Fibroblast of skin of right quadriceps (primary cell): ENCODE measurements at regions not wholly inside any gene's neighbourhood (a gene's known extent, or its start where the extent isn't known, plus 50 kb on each side); places are given as distances from the start of the nearest gene placed in this dataset.

Experiments used
- DNase-seq: peaks from one replicate; pipeline ENCODE4 v3.0.0-alpha.2; 2013

DNA sequence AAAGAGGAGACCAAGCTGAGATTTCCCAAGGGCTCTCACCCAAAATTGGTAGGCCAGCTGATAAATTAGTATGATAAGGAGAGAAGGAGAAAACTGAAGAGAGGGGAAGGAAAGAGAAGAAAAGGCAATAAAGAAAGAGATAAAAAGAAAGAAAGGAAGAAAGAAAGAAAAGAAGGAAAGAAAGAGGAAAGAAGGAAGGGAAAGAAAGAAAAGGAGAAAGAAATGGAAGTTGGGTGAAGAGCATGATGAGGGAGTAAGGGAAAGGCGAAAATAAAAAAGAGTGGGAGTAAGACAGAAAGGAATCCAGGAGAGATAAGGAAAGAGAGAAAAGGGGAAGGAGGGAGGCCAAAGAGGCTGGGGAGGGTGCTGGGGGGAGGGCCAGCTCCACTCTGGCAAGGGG is 95.4 kb downstream of the MRM1 start:
- no peak for DNase-seq

DNA sequence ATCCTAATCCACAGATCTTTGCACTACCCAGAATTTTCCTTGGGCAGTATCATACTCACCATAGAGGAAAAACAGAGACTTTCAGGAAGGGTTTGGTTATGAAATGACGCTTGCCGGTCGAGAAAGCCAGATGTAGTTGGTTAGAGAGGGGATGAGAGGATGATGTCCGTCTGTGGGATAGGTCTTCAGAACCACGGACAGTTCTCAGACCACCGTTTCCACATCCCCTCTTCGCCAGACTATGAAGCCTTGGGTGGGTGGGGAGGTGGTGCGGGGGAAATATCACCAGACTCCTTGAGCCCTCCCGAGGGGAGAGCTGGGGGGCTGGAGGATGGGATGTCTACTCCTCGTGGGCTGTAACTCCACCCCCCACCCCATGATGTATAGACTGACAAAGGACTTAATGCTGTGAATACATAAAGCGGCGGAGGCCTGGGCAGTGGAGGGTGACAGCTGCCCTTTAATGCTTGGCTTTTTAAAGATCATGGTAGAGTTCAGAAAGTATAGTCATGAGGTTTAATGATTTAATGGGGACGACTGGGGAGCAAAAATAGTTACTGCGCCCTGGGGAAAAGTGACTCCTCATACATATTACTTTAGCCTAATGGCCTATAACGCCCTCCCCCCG is 96.6 kb downstream of the MRM1 start:
- DNase-seq, result peak; percentile 21

- DNase-seq, result no peak
Measured at GRCh38 chr17:36701429-36702099, 100.2 kb downstream of the MRM1 start.

- DNase-seq, result no peak
Measured at GRCh38 chr17:36702636-36703035, 101.3 kb downstream of the MRM1 start.

DNA sequence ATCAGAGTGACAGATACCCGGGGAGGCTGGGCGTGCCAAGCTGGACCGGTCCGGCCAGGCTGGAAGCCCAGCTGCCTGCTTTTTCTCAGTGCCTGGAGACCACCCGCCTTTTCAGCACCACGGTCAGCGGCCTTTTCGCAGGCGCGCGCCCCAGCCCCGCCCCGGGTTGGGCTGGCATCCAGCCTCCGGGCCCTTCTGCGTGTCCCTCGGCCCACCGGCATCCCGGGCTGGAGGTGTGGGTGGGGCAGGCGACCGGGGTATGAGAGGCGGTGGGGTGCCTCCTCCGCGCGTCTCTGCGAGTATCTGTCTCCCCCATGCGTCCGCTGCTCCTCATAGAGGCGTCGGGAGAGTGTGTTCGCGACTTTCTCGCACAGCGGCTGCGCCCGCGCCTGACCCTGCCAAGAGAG is 102.5 kb downstream of the MRM1 start:
- peak; percentile 30 for DNase-seq

DNA sequence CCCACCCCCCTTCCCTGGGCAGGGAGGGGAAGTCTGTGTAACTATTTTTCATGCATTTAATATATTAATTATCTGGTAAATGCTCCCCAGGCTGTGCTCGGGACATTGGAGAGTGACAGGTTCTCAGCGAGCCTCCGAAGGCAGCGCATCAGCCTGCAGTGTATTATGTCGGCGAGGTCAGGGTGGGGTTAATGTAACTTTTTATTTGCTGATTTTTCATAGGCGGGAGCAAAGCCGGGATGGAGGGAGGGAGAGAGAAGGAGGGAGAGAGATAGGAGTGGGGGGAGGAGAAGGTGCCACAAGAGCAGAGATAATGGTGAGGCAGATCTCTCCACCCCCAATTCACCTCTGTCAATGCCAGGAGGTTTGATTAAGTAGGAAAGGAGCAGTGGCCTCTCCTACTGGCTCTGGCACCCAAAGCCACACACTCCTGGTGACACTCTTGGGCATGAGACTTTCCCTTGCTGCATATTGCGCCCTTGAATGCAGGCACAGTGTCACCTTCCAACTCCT is 104.0 kb downstream of the MRM1 start:
- no peak for DNase-seq

GRCh38 chr17:36705874-36706731 is 104.7 kb downstream of the MRM1 start:
- DNase-seq, result peak; percentile 13

- DNase-seq, result no peak
Measured at GRCh38 chr17:36707904-36708303, 106.5 kb downstream of the MRM1 start.

- no peak for DNase-seq
Measured at GRCh38 chr17:36714789-36715188, 113.4 kb downstream of the MRM1 start.

DNA sequence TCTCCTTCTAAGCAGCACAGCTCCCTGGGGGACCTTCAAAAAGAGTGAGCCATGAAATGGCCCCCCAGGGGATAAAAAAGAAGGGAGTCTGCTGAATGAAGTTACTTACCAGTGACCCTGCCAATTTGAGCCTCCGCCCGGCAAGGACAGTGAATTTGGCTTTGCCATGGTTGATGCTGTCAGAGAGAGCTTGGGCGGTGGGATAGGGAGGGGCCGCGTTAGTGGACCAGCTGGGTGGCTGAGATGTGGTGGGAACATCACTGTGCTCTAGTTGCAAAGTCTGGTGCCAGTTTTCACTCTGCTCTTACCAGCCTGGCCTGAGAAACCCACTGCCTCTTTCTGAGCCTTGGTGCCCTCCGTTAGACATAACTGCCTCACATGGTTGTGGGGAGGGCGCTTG is 114.6 kb downstream of the MRM1 start:
- no peak for DNase-seq

DNA sequence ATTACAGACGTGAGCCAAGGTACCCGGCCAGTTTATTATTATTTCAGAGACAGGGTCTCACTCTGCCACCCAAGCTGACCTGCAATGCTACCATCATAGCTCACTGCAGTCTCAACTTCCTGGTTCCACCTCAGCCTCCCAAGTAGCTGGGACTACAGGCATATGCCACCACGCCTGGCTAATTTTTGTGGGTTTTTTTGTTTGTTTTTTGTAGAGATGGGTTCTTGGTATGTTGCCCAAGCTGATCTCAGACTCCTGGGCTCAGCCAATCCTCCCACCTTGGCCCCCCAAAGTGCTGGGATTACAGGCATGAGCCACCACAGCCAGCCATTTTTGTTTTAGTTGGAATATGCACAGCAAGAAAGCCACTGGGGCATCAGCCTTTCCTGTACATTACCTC is 115.7 kb downstream of the MRM1 start:
- no peak for DNase-seq

DNA sequence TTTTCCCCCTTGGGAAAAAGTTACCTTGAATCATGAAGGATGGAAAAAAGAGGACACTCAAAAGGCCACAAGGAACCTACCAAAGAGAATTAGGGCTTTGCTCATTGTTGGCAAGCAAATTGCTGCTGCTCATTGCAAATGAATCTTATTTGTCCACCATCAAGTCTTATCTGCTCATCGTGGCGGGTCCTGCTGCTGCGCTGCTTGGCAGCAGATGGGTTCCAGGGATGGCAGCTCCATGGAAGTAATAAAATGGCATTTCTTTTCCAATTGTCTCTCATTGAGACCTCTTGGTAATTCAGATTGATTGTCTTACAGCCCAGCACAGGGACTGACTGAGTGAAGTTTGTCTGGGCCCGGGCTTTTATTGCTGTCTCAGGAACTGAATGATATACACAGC is 118.7 kb downstream of the MRM1 start:
- no peak for DNase-seq

DNA sequence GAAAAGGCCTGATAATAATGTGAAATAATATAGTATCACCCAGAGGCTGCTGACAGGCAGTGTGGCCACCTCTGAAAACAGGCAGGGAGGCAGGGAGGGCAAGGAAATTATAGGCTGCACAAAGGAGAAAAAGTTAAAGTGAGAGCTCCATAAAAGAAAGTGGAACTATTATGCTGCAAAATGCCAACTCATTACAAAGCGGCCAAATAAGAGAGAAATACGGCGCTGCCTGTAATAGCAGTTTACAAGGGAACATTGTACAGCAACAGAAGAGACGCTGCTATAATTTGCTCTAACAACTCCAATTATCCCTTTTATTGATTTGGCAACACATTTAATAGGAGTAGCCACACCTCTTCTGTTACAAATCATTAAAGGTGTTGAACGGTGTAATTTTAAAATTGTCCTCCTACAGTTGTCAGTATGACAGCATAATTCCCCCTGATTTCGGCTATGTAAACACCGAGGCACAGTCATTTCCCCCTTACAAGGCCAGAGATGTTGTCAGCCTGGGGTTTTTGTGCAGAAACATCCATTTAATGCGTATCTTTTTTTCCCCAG is 120.3 kb downstream of the MRM1 start:
- no peak for DNase-seq

DNA sequence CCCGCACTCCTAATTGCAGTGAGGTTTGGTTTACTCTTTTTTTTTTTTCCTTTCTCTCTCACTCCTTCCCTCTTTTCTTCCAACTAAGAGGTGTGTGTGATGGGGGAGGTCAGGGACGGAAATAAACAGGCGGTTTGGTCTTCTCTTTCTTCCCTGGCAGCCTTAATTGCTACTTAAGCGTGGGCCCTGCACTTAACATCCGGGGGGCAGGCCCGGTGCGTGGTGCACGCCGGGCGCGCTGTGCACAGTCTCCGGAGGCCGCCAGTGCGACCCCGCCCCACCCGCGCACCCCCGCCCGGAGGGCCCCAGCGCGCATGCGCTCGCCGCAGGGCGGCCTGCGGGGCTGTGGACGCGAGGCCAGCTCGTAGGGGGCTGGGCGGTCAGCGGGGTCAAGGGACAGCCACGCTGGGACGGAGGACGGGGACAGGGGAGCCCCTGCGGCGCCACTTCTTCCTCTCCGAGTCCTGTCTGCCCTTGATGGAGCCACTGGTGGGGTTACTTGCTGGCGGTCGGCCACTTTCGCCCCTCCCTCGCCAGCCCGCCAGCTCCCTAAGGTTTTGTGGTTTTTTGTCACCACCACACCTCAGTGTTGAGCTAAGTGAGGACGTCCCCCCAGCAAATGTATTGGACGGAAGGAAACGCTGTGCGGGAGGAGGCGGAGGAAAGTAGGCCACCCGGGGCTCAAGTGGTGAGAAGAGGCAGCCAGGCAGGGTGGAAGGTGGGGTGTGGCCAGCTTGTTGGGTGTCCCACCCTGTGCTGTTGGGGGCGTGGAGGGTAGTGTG is 120.9 kb downstream of the MRM1 start:
- DNase-seq, result peak; percentile 21

- no peak for DNase-seq
Measured at GRCh38 chr17:36722903-36723263, 121.5 kb downstream of the MRM1 start.

DNA sequence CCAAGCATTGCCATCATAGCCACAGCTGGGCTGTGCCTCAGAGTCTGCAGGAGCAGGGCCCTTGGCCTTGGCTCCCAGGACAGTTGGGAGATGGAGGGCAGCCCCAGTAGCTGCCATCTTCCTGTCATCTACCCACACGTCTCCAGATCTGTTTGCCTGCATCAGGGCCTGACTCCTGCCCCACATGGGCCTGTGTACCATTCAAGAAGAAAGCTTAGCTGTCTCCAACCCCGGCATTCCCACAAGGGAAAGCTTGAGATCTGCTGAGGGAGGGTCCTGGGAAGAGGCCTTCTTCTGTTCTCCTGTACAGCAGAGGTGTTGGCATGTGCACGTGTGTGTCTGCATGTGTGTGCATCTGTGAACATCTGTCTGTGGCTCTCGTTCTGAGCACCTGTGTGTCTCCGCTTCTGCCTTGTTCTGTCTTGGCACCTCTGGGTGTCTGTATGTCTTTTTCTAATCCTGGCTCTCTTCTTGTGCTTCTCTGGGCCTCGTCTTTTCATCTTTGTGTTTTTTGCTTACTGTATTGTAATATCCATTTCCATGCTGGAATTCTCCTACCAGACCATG is 122.2 kb downstream of the MRM1 start:
- DNase-seq, result no peak

DNA sequence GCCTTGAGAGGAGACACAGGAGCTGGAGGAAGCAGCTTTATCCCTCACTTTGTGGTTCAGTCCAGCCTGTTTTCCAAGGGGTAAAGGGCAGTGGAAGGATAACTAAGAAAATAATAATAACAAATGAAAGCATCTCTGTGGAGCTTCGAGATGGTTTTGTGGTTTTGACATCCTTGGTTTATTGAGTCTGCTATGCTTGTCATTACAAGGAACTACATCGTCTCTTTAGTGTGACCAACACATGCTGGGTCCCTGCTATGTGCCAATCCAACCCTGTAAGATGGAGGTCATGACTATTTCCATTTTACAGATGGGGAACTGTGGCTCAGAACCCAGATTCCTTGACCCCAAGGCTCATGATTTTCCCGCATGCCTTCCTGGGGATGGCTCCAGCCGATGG is 124.8 kb downstream of the MRM1 start:
- DNase-seq, result no peak

- no peak for DNase-seq
Measured at GRCh38 chr17:36727052-36727451, 125.7 kb downstream of the MRM1 start.

- DNase-seq, result no peak
Measured at GRCh38 chr17:36727577-36727976, 126.2 kb downstream of the MRM1 start.

GRCh38 chr17:36728030-36728991 is 126.9 kb downstream of the MRM1 start:
- no peak for DNase-seq
